ENCODE measurements at regions not wholly inside any gene's neighbourhood (a gene's known extent, or its start where the extent isn't known, plus 50 kb on each side); places are given as distances from the start of the nearest gene placed in this dataset.
"Not testable (repeated sequence)": the region's sequence is repeated elsewhere in the genome, so short reads cannot be mapped to it uniquely, and the experiment has no call there.

DNA sequence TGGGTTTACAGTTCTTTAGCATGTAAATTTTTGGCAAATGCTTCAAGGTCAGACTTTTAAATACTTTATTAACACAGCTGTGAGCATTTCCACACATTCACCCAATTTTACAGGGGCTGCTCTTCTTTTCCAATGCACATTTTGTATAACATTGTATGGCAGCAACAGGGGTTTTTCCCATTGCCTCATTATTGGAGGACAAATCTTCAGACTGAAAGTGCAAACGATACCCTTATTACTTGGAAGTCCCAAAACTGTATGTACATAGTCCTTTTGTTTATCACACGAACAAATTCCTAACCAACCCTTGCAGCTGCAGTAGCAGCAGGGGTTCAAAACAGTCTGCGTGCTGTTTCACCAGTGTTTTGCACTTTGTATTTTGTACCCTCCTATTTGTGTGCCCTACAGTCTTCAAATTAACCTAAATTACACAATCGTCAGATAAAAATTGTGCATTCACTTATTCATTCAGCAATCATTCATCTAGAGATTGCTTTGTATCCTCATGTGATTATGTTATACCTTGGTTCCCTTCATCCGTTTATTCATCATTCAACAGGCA is 330.7 kb upstream of the RASGEF1B start:
- no peak for DNase-seq

DNA sequence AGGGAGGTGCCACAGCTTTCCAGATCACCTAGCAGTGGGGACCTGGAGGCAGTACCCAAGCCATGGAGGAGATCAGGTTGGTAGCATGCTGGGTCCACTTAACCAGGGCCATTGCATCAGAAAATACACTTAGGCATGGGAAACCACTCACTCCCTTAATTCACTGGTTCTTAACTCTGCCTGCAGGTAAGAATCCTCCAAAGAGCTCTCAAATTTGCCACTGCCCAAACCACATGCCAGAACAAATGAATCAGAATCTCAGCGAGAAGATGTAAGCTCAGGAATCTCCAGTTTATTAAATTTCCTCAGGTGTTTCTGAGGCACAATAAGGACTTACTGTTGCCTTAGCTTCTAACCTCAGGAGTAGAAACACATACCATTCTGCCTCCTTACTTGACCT is 327.7 kb upstream of the RASGEF1B start:
- DNase-seq: no peak

GRCh38 chr4:81796790-81797528 is 325.3 kb upstream of the RASGEF1B start:
- no peak for DNase-seq

DNA sequence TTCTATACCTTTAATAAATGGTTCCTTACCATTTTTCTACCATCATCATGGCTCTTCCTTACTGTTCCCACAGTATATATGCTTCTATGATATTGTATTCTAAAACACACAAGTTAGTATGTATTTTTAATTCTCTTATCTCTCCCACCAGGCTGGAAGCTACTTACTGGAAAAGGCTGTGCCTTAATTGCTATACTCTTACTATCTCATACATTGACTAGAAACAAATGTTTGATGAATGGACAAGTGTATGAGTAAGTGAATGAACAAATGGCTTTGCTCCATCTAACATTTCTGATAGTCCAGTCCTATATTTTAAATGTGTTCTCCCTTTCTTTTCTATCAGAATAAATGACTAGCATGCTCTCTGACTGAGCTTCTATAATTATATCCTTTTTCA is 320.8 kb upstream of the RASGEF1B start:
- DNase-seq: no peak

DNA sequence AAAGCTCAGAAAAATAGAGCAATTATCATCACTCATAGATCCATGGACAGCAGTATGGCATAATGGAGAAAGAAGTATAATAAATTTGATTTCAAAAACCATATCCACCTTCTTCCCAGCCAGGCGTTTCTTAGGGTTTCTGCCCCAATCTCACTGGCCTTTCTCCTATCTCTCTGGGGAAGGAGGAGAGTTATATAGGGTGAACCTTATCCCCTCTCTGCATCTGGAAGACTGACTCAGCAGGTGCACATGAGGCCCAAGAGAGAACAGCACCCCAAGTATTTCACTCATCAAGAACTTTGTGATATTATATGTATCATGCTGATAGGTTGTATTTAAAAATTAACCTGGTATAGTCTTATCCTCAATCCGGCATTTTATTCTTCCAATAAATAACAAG is 318.8 kb upstream of the RASGEF1B start:
- DNase-seq: no peak

- no peak for DNase-seq
Observed at GRCh38 chr4:81789741-81790399, 318.2 kb upstream of the RASGEF1B start.

GRCh38 chr4:81789158-81789557 is 317.5 kb upstream of the RASGEF1B start:
- DNase-seq: no peak

DNA sequence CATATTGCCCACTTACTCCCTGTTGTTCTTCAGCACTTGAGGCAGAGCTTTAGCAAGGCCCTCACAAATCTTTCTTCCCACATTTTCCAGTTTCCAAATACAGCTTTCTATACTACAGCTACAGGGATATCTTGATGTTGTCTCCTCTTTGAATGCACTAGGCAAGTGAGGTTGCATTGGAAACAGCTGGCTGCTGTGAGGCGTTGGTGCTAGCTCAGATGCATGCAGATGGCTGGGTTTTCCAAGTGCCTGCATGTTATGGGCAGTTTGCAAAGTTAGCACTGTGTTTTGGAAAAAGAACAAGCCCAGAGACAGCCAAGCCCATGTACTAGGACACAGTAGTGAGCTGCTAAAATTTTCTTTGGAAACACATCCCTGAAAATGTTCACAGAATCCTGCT is 315.1 kb upstream of the RASGEF1B start:
- no peak for DNase-seq

DNA sequence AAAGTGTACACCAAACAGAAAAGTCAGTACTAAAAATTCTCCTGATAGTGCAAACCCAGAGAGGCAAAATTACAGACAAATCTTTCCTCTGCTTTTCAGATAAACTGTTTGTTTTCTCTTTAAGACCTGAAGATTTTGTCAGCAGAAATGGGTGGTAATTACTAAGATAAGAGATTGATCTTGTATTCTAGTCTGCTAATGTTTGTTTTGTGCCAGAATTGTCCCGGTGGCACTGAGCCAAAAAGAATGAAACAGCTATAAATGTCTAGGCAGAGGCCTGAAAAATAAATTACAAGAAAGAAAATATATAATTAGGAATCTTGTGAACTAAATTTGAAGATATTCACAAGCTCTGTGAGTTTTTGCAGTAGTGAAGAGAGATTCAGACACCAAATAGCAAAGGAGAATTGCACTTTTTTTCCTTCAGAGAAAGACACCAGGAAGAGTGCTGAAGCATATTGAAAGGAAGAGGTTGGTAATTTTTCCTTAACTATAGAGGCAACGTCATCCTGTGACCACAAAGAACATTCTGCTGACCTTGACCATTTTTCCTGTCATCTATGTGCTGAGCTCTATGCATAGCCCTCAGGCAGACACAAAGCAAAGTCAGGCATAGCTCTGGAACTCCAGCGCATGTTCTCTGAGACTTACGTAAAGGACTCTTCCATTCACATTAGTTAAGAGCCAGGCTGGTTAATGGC is 314.5 kb upstream of the RASGEF1B start:
- DNase-seq: no peak

DNA sequence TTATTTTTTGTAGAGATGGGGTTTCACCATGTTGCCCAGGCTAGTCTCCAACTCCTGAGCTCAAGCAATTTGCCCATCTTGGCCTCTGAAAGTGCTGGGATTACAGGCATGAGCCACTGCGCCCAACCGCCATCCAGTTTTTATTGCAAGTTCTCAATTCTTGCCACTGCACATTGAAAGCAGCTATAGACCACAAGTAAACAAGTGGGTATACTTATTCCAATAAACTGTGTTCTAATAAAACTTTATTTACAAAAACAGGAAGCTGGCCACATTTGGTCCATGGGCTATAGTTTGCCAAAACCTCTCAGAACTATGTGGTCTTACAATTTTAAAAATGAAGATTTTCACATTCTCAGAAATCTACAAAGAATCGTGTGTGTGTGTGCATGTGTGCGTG is 313.6 kb upstream of the RASGEF1B start:
- DNase-seq: no peak

- DNase-seq: no peak
Observed at GRCh38 chr4:81783558-81783957, 311.9 kb upstream of the RASGEF1B start.

- DNase-seq: no peak
Observed at GRCh38 chr4:81781799-81782198, 310.1 kb upstream of the RASGEF1B start.

GRCh38 chr4:81777718-81778117 is 306.0 kb upstream of the RASGEF1B start:
- DNase-seq: not testable (repeated sequence)

DNA sequence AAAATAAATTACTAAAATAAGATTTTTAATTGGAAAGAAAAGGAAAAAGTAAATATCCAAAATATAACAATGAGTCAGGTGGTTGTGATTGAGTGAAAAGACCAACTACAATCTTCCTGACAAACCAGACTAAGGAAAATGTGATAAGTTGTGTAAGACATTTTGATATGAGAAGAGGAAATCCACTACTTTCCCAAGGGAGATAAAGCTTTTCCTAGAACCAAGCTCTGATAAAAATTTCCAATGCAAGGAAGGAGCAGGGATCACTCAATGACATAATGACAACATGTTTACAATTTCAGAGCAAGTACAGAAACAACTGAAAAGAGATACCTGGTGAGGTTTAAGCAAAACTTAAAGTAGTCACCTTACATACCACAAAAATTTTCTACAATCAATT is 305.1 kb upstream of the RASGEF1B start:
- no peak for DNase-seq

DNA sequence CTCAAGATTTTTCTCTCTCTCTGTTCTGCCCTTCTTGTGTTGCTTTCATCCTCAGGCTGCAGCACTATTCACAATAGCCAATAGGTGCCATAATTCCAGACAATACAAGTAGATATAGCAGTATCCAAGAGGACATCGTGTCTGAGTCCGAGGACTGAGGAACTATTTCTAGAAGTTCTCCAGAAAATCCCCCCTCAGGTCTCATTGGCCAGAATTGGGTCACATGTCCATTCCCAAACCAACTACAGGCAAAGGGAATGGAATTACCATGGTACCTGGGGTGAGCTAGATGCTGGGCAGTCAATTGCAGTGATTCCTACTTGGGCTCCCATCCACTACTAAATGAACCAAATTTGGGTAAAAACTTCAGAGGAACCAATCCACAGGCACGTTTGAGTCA is 301.9 kb upstream of the RASGEF1B start:
- DNase-seq: no peak

GRCh38 chr4:81771721-81772120 is 300.0 kb upstream of the RASGEF1B start:
- no peak for DNase-seq

- no peak for DNase-seq
Observed at GRCh38 chr4:81769244-81769643, 297.5 kb upstream of the RASGEF1B start.

DNA sequence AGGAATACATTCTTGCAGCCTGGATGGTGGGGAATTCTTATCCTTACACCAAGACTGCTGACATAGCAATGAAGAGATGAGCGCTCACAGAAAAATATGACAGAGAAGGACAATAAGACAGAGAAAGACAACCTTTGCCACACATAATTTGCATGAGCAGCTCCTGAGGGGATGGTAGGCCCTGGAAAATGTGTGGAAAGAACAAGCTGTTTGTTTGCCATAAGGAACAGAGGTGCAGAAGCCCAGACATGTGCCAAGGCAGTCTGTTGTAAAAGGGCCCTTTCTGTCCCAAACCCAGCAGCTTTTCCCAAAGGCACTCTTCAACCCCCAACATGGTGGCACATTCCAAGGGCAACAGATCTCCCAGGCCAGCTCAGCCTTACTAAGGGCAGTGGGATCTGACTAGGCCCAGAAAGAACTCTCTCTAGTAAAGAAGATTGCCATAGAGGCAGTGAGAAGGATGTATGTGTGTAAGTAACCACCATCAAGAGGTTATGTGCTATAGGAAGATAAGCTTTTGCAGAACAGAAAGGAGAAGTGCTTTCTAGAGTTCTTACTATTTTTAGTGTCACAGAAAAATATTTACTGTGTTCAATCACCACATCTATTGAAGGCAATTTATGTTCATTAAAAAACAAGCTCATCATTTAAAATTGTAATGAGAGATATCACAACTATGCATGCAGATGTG is 287.0 kb upstream of the RASGEF1B start:
- DNase-seq: no peak

GRCh38 chr4:81757691-81758090 is 286.0 kb upstream of the RASGEF1B start:
- no peak for DNase-seq

DNA sequence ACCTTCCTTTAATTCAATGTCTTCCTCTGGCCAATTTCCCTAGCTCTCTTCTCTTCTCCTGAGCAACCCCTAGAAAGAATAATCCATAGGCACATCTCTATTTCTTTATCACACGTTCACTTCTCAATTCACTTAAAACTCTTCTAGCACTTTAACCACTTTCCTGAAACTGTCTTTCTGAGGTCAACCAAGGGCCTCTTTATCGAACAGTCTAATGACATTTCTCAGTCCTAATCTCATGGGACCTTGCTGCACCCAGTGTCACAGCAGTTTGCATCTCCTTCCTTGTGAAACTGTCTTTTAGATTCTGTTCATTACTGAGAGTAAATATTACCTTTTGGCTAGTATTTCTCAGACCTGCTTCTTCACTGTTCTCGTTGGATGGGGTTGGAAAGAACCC is 285.3 kb upstream of the RASGEF1B start:
- no peak for DNase-seq

DNA sequence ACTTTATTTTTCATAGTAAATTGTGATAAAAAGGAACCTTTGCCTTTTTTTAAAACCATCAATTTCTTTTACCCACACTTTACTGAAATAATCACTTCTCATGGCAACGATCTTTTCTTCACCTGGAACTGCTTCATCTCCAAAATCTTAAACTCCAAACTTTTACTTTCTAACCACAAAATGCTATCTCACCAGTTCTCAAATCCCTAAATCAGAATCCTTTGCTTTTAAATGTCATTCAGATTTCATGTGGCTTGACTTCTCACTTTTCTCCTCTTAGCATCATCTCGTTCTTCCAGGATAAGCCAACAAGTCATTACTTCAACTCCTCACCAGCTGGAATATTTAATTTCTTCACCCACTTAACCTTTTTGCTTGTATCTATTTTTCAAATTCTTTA is 284.3 kb upstream of the RASGEF1B start:
- DNase-seq: no peak

DNA sequence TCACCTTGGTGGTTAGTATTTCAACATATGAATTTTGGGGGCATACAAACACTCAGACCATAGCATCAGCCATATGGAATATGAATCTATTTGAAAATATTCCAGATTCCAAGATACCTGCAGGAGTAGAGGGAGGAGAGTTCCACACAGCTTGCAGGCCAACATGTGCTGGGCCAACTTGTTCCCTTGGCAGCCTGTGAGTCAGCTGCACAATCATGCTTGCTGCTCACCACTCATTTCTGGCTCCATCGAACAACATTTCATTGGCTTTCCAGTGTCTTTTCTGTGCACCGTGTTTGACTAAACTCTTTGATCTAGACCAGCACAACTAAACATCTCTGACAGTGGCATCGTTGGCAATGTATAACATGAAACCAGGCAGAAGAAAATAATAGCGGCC is 282.5 kb upstream of the RASGEF1B start:
- DNase-seq: no peak
